ENCODE measurements at regions not wholly inside any gene's neighbourhood (a gene's known extent, or its start where the extent isn't known, plus 50 kb on each side); places are given as distances from the start of the nearest gene placed in this dataset.
A peak's percentile ranks its signal among the peaks of the same experiment; 100 is the strongest.

- no peak for DNase-seq (ENCODE audit: low read depth, low spot score)
- POLR2A ChIA-PET: no interaction called here
- CTCF ChIA-PET: interaction anchor here (1.3 kb wide), 1 partner anchor 17 kb away, joined by 3 read pairs; no protein-coding TSS in a partner anchor
- H3K4me3 ChIP-seq (ENCODE audit: low read depth, low read length): no peak overlapping the region
- TF ChIP-seq CTCF (IDR thresholded peaks at IDR 0.05; ENCODE audit: insufficient read depth, low read length, missing control alignments): no peak
These were observed 139.1 kb upstream of the SERP2 start for GRCh38 chr13:44234566-44234965.

- ChIA-PET POLR2A (no interaction called here), CTCF (interaction anchor here (0.8 to 2.6 kb wide), 3 partner anchors 13 to 204 kb away, joined by 3 to 8 read pairs (median 6); no protein-coding TSS in a partner anchor)
- TF ChIP-seq CTCF (IDR thresholded peaks at IDR 0.05; ENCODE audit: insufficient read depth, low read length, missing control alignments): no peak
- no peak for DNase-seq (ENCODE audit: low read depth, low spot score)
- no peak overlapping the region for H3K4me3 ChIP-seq (ENCODE audit: low read depth, low read length)
These were observed 137.3 kb upstream of the SERP2 start for GRCh38 chr13:44236370-44236769.

GRCh38 chr13:44236801-44237207 lies 136.8 kb upstream of the SERP2 start:
- ChIA-PET CTCF (interaction anchor here (1.2 to 2.6 kb wide), 3 partner anchors 9 to 13 kb away, joined by 4 to 8 read pairs (median 6); no protein-coding TSS in a partner anchor), POLR2A (interaction anchor here (1.0 to 1.5 kb wide), 2 partner anchors 129 to 200 kb away, joined by 3 to 4 read pairs; no protein-coding TSS in a partner anchor)
- no peak overlapping the region for H3K4me3 ChIP-seq (ENCODE audit: low read depth, low read length)
- no peak for DNase-seq (ENCODE audit: low read depth, low spot score)
- TF ChIP-seq CTCF (IDR thresholded peaks at IDR 0.05; ENCODE audit: insufficient read depth, low read length, missing control alignments): no peak

DNA sequence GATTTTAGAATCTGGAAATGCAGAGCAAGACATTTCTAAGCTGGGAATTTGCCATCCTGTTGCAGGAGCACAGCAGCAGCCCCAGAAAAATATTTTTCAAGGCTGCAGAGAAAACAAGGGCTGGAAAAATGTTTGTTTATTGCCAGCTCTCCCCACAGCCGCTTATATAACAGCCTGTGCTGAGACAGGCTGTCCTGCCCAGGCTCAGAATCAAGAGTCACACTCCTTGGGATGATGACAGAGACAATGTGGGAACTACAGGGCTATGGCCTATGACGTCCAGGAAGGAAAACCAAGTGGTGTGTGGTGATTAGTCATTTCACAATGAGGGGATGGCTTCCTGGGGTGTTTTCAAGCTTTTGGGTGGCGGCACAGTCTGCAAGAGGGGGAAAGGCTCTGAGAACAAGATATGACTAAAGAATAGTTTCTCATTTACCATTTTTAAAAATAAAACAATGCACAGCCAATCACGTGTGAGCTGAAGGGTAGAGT lies 136.3 kb upstream of the SERP2 start:
- DNase-seq (ENCODE audit: low read depth, low spot score): peak; percentile 65
- TF ChIP-seq CTCF (IDR thresholded peaks at IDR 0.05; ENCODE audit: insufficient read depth, low read length, missing control alignments): no peak
- H3K4me3 ChIP-seq (ENCODE audit: low read depth, low read length): no peak overlapping the region
- CTCF ChIA-PET: interaction anchor here (1.2 to 2.6 kb wide), 3 partner anchors 9 to 14 kb away, joined by 4 to 8 read pairs (median 6); no protein-coding TSS in a partner anchor
- POLR2A ChIA-PET: interaction anchor here (1.0 to 1.5 kb wide), 2 partner anchors 128 to 199 kb away, joined by 3 to 4 read pairs; no protein-coding TSS in a partner anchor

DNA sequence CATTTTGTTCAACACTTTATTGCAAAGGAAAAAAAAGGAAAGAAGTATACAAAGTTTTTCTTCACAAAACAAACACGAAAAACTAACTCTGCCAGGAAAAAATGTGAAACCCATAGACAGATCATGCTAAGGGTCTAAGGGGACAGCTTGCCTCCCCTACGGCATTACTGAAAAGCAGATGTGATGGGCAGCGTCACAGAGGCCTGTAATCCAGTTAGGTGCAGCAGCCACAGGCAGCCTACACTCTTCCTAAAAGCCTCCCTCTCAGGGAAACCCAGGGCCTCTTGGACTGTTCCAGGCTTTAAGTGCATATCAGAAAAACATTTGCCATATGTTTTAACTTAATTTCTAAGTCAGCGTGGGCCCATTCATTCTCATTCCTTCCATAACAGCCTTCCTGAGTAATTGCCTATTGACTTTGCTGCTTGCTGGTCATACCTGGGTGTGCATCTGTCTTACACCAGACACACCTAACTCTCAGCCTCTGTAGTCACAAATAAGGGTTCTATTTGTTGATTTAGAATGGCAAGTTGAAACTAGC lies 135.7 kb upstream of the SERP2 start:
- no peak for TF ChIP-seq CTCF (IDR thresholded peaks at IDR 0.05; ENCODE audit: insufficient read depth, low read length, missing control alignments)
- H3K4me3 ChIP-seq (ENCODE audit: low read depth, low read length): no peak overlapping the region
- CTCF ChIA-PET: interaction anchor here (1.2 to 2.6 kb wide), 2 partner anchors 8 to 14 kb away, joined by 4 to 8 read pairs; no protein-coding TSS in a partner anchor
- peak; percentile 42 for DNase-seq (ENCODE audit: low read depth, low spot score)
- POLR2A ChIA-PET: interaction anchor here (1.5 kb wide), 1 partner anchor 199 kb away, joined by 4 read pairs; no protein-coding TSS in a partner anchor

DNA sequence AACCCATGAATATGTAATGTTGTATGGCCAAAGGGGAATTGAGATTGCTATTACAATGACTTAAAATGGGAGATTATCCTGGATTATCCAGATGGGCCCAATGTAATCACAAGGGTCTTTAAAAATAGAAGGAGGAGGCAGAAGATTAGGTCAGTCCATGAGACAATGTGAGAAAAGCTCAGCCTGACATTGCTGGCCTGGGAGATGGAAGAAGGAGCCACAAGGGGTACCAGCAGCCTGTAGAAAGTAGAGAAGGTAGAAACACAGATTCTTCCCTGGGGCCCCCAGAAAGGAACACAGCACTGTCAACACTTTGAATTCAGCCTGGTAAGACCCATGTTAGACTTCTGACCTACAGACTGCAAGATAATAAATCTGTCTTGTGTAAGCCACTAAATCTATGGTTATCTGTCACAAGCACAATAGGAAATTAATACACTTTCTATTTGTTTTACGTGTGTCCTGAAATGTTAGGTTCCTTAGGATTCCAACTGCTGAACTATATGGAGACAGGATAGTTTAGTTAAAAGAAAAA lies 132.9 kb upstream of the SERP2 start:
- CTCF ChIA-PET: interaction anchor here (1.5 kb wide), 1 partner anchor 23 kb away, joined by 4 read pairs; no protein-coding TSS in a partner anchor
- no peak for TF ChIP-seq CTCF (IDR thresholded peaks at IDR 0.05; ENCODE audit: insufficient read depth, low read length, missing control alignments)

More for the DNA sequence above, 132.9 kb upstream of the SERP2 start:
- POLR2A ChIA-PET: no interaction called here
- DNase-seq (ENCODE audit: low read depth, low spot score): no peak
- H3K4me3 ChIP-seq (ENCODE audit: low read depth, low read length): no peak overlapping the region

All from AG04449 (cell line).